IMR-90 (cell line): ENCODE measurements at regions not wholly inside any gene's neighbourhood (a gene's known extent, or its start where the extent isn't known, plus 50 kb on each side); places are given as distances from the start of the nearest gene placed in this dataset.

Experiments used
- ATAC-seq: fragments of 200-7000 bp; cut with Tn5 transposase; 2 replicates; pipeline ENCODE4 v1.9.1; 2020; ENCODE audit warnings: low read depth, mild to moderate bottlenecking, moderate library complexity
- BruUV-seq: library from RNA; stranded (reverse); fragments of 400-500 nt; replicated peaks from 2 replicates; lab custom pipeline; 2021; lab: Mats Ljungman, UMichigan
- CTCF ChIA-PET: fragments of 300-600 bp; formaldehyde crosslinking; extraction: SDS; loops from one replicate; lab custom pipeline; 2021; ENCODE audit warnings: antibody characterized with exemption; lab: Yijun Ruan, JAX
- POLR2A ChIA-PET: fragments of 300-600 bp; sonication (Branson Sonifier 250); formaldehyde crosslinking; loops from one replicate; lab custom pipeline; 2022; ENCODE audit warnings: antibody characterized with exemption; ENCODE audit not compliant: unreplicated experiment; lab: Charles Lee
- DNase-seq: peaks from one replicate; pipeline ENCODE4 v3.0.0; 2013
- H2AFZ ChIP-seq: replicated peaks from 2 replicates; pipeline ENCODE3; 2013; ENCODE audit warnings: low read length, mild to moderate bottlenecking; ENCODE audit not compliant: poor library complexity
- H2AK5ac ChIP-seq: 2 replicates; pipeline ENCODE4 v1.6.1; 2013; ENCODE audit warnings: low read depth, low read length, inconsistent platforms
- H2AK9ac ChIP-seq: replicated peaks from 2 replicates; pipeline ENCODE3; 2013; ENCODE audit warnings: mild to moderate bottlenecking, low read depth, low read length, moderate library complexity; ENCODE audit not compliant: poor library complexity
- H2BK120ac ChIP-seq: 2 replicates; pipeline ENCODE4 v1.6.1; 2013; ENCODE audit warnings: low read depth, low read length, inconsistent platforms
- H2BK15ac ChIP-seq: 3 replicates; pipeline ENCODE4 v1.6.1; 2013; ENCODE audit warnings: low read depth, low read length, inconsistent platforms
- H2BK20ac ChIP-seq: 2 replicates; pipeline ENCODE4 v1.6.1; 2013; ENCODE audit warnings: low read depth, mild to moderate bottlenecking, inconsistent platforms, low read length, moderate library complexity
- H2BK5ac ChIP-seq: 2 replicates; pipeline ENCODE4 v1.6.1; 2013; ENCODE audit warnings: mild to moderate bottlenecking, low read depth, low read length, inconsistent platforms; ENCODE audit not compliant: poor library complexity, severe bottlenecking
- H3K14ac ChIP-seq: replicated peaks from 2 replicates; pipeline ENCODE4 v1.6.1; 2013; ENCODE audit warnings: low read depth, low read length, inconsistent platforms
- H3K18ac ChIP-seq: 2 replicates; pipeline ENCODE4 v1.6.1; 2013; ENCODE audit warnings: low read depth, low read length, control low read depth
- H3K23ac ChIP-seq: 2 replicates; pipeline ENCODE4 v1.6.1; 2013; ENCODE audit warnings: low read depth, low read length, inconsistent platforms
- H3K27ac ChIP-seq: 2 replicates; pipeline ENCODE4 v1.5.1; 2013; ENCODE audit warnings: mild to moderate bottlenecking, control low read depth, low read length; ENCODE audit not compliant: insufficient read depth
- H3K27me3 ChIP-seq: 2 replicates; pipeline ENCODE4 v1.6.1; 2013; ENCODE audit warnings: low read length; ENCODE audit not compliant: control insufficient read depth, insufficient read depth
- H3K36me3 ChIP-seq: 2 replicates; pipeline ENCODE4 v1.6.1; 2013; ENCODE audit warnings: low read length, mixed read lengths; ENCODE audit not compliant: control insufficient read depth, insufficient read depth
- H3K4ac ChIP-seq: 2 replicates; pipeline ENCODE4 v1.6.1; 2013; ENCODE audit warnings: low read depth, low read length, inconsistent platforms
- H3K4me1 ChIP-seq: 2 replicates; pipeline ENCODE4 v1.6.1; 2013; ENCODE audit warnings: low read length, mixed read lengths; ENCODE audit not compliant: control insufficient read depth, insufficient read depth
- H3K4me2 ChIP-seq: 2 replicates; pipeline ENCODE4 v1.6.1; 2013; ENCODE audit warnings: low read depth, mild to moderate bottlenecking, control low read depth, low read length, moderate library complexity
- H3K4me3 ChIP-seq: 2 replicates; pipeline ENCODE4 v1.5.1; 2013; ENCODE audit warnings: low read depth, mild to moderate bottlenecking, control low read depth, low read length, moderate library complexity; ENCODE audit not compliant: insufficient read depth
- H3K56ac ChIP-seq: 2 replicates; pipeline ENCODE4 v1.6.1; 2013; ENCODE audit warnings: low read length, inconsistent platforms; ENCODE audit not compliant: insufficient read depth; ENCODE audit errors: extremely low read depth
- H3K79me1 ChIP-seq, 2 experiments: 2 replicates each; pipeline ENCODE4 v1.6.1; 2013; ENCODE audit warnings: low read length in 2 of 2, inconsistent platforms in 1 of 2, low read depth in 1 of 2
- H3K9ac ChIP-seq: 2 replicates; pipeline ENCODE4 v1.6.1; 2013; ENCODE audit warnings: low read depth, low read length, control low read depth
- H3K9me1 ChIP-seq: 2 replicates; pipeline ENCODE4 v1.6.1; 2013; ENCODE audit warnings: low read length, inconsistent platforms; ENCODE audit not compliant: insufficient read depth
- H3K9me3 ChIP-seq: 2 replicates; pipeline ENCODE4 v1.6.1; 2013; ENCODE audit warnings: low read length; ENCODE audit not compliant: control insufficient read depth, insufficient read depth
- H4K20me1 ChIP-seq: 2 replicates; pipeline ENCODE4 v1.6.1; 2013; ENCODE audit warnings: low read length, inconsistent platforms; ENCODE audit not compliant: insufficient read depth
- H4K5ac ChIP-seq: 2 replicates; pipeline ENCODE4 v1.6.1; 2013; ENCODE audit warnings: mild to moderate bottlenecking, low read depth, low read length, control low read depth
- H4K8ac ChIP-seq, 2 experiments: 2 replicates each; pipeline ENCODE4 v1.6.1; 2013; ENCODE audit warnings: low read depth in 2 of 2, low read length in 2 of 2, control low read depth in 1 of 2, inconsistent platforms in 1 of 2
- H4K91ac ChIP-seq: 2 replicates; pipeline ENCODE4 v1.6.1; 2013; ENCODE audit warnings: low read depth, low read length, inconsistent platforms; ENCODE audit not compliant: insufficient read depth
- CHD1 ChIP-seq: IDR thresholded peaks from 2 replicates; pipeline ENCODE4 v1.6.1; 2012; ENCODE audit warnings: low read depth, low read length, improper control_type of control experiment
- MXI1 ChIP-seq: IDR thresholded peaks from 2 replicates; pipeline ENCODE4 v1.6.1; 2012; ENCODE audit warnings: low read depth, mild to moderate bottlenecking, low read length, moderate library complexity, borderline replicate concordance
- RAD21 ChIP-seq: IDR thresholded peaks from 2 replicates; pipeline ENCODE4 v1.6.1; 2012; ENCODE audit warnings: low read length, improper control_type of control experiment
- RCOR1 ChIP-seq: IDR thresholded peaks from 2 replicates; pipeline ENCODE4 v1.6.1; 2012; ENCODE audit warnings: mild to moderate bottlenecking, low read length, improper control_type of control experiment; ENCODE audit not compliant: insufficient replicate concordance
- RFX5 ChIP-seq: IDR thresholded peaks from 2 replicates; pipeline ENCODE4 v1.8.0; 2012; ENCODE audit warnings: low read depth, mild to moderate bottlenecking, low read length, moderate library complexity
- SMC3 ChIP-seq: fragments of 150-350 bp; IDR thresholded peaks from 2 replicates; pipeline ENCODE4 v1.6.1; 2016; ENCODE audit warnings: low read depth, mild to moderate bottlenecking, antibody characterized with exemption, low read length, moderate library complexity
- WGBS, 2 experiments: methylation state at CpG; one replicate each; pipeline versions ENCODE4 v1.1.5 to v1.1.7; 2013; ENCODE audit warnings: missing lambda C conversion rate in 2 of 2; ENCODE audit not compliant: insufficient read length in 1 of 2; ENCODE audit errors: extremely low coverage in 2 of 2; 5-methylcytosine and 5-hydroxymethylcytosine counted together
- dilution Hi-C: fragments of 300-500 bp; cut with HindIII; formaldehyde crosslinking; loops from one replicate; pipeline ENCODE4 v1.14.3; 2018; ENCODE audit warnings: low sequenced_read_pairs; ENCODE audit not compliant: unreplicated experiment
- in situ Hi-C: fragments of 300-500 bp; cut with MboI; formaldehyde crosslinking; loops from 3 replicates; pipeline ENCODE4 v1.14.3; 2019; ENCODE audit warnings: low sequenced_read_pairs, inconsistent platforms, mixed read lengths
- intact Hi-C: fragments of 100-400 bp; cut with micrococcal nuclease; formaldehyde crosslinking; loops from 2 replicates; pipeline ENCODE4 v1.10.0; 2022
- TF ChIP-seq, protein P1 (sequence below): fragments of 150-350 bp; IDR thresholded peaks from 2 replicates; pipeline ENCODE4 v1.6.1; 2016; ENCODE audit warnings: low read depth, mild to moderate bottlenecking, low read length, moderate library complexity, borderline replicate concordance
- TF ChIP-seq, protein P2 (sequence below): fragments of 150-350 bp; IDR thresholded peaks from 2 replicates; pipeline ENCODE4 v1.6.1; 2017; ENCODE audit warnings: mild to moderate bottlenecking, antibody characterized with exemption, low read length, low read depth

DNA sequence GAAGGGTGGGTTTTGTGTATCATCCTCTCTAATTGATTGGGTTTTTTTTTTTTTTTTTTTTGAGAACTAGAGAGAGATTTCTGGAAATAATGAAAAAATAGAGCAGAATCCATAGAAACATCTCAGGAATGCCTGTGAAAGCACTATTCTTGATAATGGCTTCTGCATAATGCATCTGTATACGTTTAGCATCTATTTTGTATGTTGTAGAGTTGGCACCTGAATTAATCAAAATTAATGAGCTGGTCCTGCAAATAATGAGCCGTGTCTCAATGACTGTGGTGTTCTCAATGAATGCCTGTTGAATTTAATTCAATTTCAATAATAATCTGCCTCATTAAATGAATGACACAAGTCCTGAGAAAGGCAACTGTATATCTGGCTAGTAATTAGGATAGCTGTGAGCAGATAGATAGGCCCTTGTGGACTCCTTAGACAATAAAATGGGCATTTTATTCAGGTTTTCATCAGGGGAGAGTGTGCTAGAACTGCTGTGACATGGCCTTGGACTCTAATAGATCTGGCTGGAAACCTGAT lies 70.5 kb upstream of the WDR72 start:
- DNase-seq (no peak), ATAC-seq (no peak)
- Histone ChIP-seq H3K4ac (no peak overlapping the region), H3K56ac (no peak overlapping the region), H3K4me1 (no peaks in the 10 kb centered on the region), H3K79me1 (no peaks in the 10 kb centered on the region), H4K20me1 (no peaks in the 10 kb centered on the region), H3K27ac (no peak overlapping the region), H2AFZ (no peak overlapping the region), H2AK9ac (no peak overlapping the region), H3K4me3 (no peak overlapping the region), H3K36me3 (no peaks in the 10 kb centered on the region), H2BK15ac (no peak overlapping the region), H4K8ac (no peak overlapping the region), H3K9me1 (no peaks in the 10 kb centered on the region), H3K14ac (no peak overlapping the region), H3K18ac (no peak overlapping the region), H3K9me3 (peaks cover 3% of the 10 kb centered on the region; the same call in 1 of the 2 replicates), H4K5ac (no peak overlapping the region), H2BK5ac (no peak overlapping the region), H2BK120ac (no peak overlapping the region), H3K4me2 (no peak overlapping the region), H2BK20ac (no peak overlapping the region), H4K91ac (no peak overlapping the region), H3K23ac (no peak overlapping the region), H3K27me3 (no peaks in the 10 kb centered on the region), H3K9ac (no peak overlapping the region), H2AK5ac (no peak overlapping the region)
- dilution Hi-C loops (no loop called here), intact Hi-C loops (no loop called here), in situ Hi-C loops (no loop called here)
- TF ChIP-seq MXI1 (no peak), RFX5 (no peak), RCOR1 (no peak), CHD1 (no peak), SMC3 (no peak), RAD21 (no peak)
- TF ChIP-seq, protein P1, sequence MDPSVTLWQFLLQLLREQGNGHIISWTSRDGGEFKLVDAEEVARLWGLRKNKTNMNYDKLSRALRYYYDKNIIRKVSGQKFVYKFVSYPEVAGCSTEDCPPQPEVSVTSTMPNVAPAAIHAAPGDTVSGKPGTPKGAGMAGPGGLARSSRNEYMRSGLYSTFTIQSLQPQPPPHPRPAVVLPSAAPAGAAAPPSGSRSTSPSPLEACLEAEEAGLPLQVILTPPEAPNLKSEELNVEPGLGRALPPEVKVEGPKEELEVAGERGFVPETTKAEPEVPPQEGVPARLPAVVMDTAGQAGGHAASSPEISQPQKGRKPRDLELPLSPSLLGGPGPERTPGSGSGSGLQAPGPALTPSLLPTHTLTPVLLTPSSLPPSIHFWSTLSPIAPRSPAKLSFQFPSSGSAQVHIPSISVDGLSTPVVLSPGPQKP: no peak
- TF ChIP-seq, protein P2, sequence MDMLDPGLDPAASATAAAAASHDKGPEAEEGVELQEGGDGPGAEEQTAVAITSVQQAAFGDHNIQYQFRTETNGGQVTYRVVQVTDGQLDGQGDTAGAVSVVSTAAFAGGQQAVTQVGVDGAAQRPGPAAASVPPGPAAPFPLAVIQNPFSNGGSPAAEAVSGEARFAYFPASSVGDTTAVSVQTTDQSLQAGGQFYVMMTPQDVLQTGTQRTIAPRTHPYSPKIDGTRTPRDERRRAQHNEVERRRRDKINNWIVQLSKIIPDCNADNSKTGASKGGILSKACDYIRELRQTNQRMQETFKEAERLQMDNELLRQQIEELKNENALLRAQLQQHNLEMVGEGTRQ: no peak
- ChIA-PET CTCF (no interaction called here), POLR2A (no interaction called here)
- no CpG with 5 or more reads among the region's 2 CpGs for WGBS, 2 experiments
- no TSS peak for BruUV-seq
